HepG2 (cell line): ENCODE measurements at regions not wholly inside any gene's neighbourhood (a gene's known extent, or its start where the extent isn't known, plus 50 kb on each side); places are given as distances from the start of the nearest gene placed in this dataset.

Source experiments
- ETV6 ChIP-seq: sonication (generic); formaldehyde crosslinking; conservative IDR thresholded peaks from 2 replicates; pipeline ENCODE4 v1.4.0; 2020; ENCODE audit warnings: missing genetic modification reagents
- EZH2 ChIP-seq: conservative IDR thresholded peaks from 2 replicates; pipeline ENCODE4 v1.6.1; 2012; ENCODE audit warnings: mild to moderate bottlenecking, low read depth, low read length, moderate library complexity
- HDAC2 ChIP-seq: sonication (generic); formaldehyde crosslinking; IDR thresholded peaks from 2 replicates; pipeline ENCODE4 v1.4.0; 2020; ENCODE audit warnings: missing genetic modification reagents
- POLR2AphosphoS5 ChIP-seq: IDR thresholded peaks from 2 replicates; pipeline ENCODE4 v1.6.1; 2012; ENCODE audit warnings: low read depth, low read length
- SMAD9 ChIP-seq: sonication (generic); formaldehyde crosslinking; IDR thresholded peaks from 2 replicates; pipeline ENCODE4 v1.5.1; 2020; ENCODE audit warnings: mild to moderate bottlenecking, missing genetic modification reagents
- TAF1 ChIP-seq: sonication (generic); formaldehyde crosslinking; IDR thresholded peaks from 2 replicates; pipeline ENCODE4 v1.4.0; 2020; ENCODE audit warnings: missing genetic modification reagents
- ZNF292 ChIP-seq: sonication (generic); formaldehyde crosslinking; IDR thresholded peaks from 2 replicates; pipeline ENCODE4 v1.8.1; 2022; ENCODE audit warnings: mild to moderate bottlenecking, low read depth, missing genetic modification reagents, borderline replicate concordance
- ZNF609 ChIP-seq: sonication (generic); formaldehyde crosslinking; IDR thresholded peaks from 2 replicates; pipeline ENCODE4 v1.4.0; 2020; ENCODE audit warnings: mild to moderate bottlenecking, missing genetic modification reagents, borderline replicate concordance
- ZSCAN5A ChIP-seq: sonication (generic); formaldehyde crosslinking; IDR thresholded peaks from 2 replicates; pipeline ENCODE4 v1.8.0; 2022; ENCODE audit warnings: mild to moderate bottlenecking, missing genetic modification reagents, borderline replicate concordance

DNA sequence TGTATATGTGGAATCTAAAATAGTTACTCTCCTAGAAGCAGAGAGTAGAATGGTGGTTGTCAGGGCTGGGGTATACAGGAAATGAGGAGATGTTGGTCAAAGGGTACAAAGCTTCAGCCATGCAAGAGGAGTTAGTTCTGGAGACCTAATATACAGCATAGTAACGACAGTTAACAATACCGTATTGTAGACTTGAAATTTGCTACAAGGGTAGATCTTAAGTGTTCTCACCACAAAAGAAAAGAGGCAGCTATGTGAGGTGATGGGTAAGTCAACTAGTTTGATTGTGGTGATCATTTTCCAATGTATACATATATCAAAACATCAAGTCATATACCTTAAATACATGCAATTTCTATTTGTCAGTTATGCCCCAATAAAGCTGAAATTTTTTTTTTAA, 98.2 kb upstream of the CYP1B1 start:
- TF ChIP-seq TAF1 (CRISPR knock-in tag) = no peak
- TF ChIP-seq POLR2AphosphoS5 = no peak
- no peak for TF ChIP-seq ZNF292
- TF ChIP-seq EZH2 = no peak
- no peak for TF ChIP-seq SMAD9 (CRISPR knock-in tag)
- no peak for TF ChIP-seq ZSCAN5A
- no peak for TF ChIP-seq ETV6 (CRISPR knock-in tag)
- no peak for TF ChIP-seq HDAC2 (CRISPR knock-in tag)
- TF ChIP-seq ZNF609 = no peak
